ENCODE measurements at regions not wholly inside any gene's neighbourhood (a gene's known extent, or its start where the extent isn't known, plus 50 kb on each side); places are given as distances from the start of the nearest gene placed in this dataset.

DNA sequence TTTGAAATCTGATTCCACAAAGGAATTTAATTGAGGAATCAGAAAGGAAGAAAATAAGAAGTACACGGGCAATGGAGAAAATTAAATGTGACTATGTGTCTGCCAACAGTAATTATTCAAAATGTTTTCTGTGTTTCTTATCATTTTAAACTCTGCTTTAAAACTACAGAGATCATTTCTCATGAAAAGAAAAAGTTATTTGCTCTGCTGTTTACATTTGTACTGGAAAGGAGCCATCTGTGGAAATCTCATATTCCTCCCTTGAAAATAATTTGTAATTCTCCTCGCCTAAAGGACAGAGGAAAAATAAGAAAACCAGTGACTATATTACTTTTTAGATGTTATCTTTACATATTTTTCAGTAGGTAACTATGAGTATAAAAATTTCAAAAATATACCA is 181.9 kb upstream of the MEIS1 start:
- no peak overlapping the region for H2AFZ ChIP-seq (ENCODE audit: low read length)
- no peak overlapping the region for H2BK12ac ChIP-seq (ENCODE audit: low read depth, low read length)
- no peak overlapping the region for H2AK5ac ChIP-seq (ENCODE audit: low read depth, low read length)
- no peak overlapping the region for H2BK5ac ChIP-seq (ENCODE audit: low read depth, low read length)
- H3K18ac ChIP-seq (ENCODE audit: extremely low read depth, low read length), result no peak overlapping the region
- no peaks in the 10 kb centered on the region for H3K27me3 ChIP-seq (replicated peaks in 1 of 4; ENCODE audit: control insufficient read depth in 3 of 4, extremely low read depth in 1 of 4, insufficient read depth in 3 of 4, low read length in 3 of 4)
- no peak overlapping the region for H2BK15ac ChIP-seq (ENCODE audit: low read length)
- ChIA-PET POLR2A (ENCODE audit: partially characterized antibody) (interaction anchor here (1.8 kb wide), 1 partner anchor 20 kb away, joined by 6 read pairs; no protein-coding TSS in a partner anchor), CTCF (ENCODE audit: partially characterized antibody) (no interaction called here)
- no peak for DNase-seq (ENCODE audit: low read depth in 1 of 2, low spot score in 2 of 2)
- TF ChIP-seq NANOG (IDR thresholded peaks at IDR 0.05; ENCODE audit: insufficient read depth, low read depth, low read length, poor library complexity, severe bottlenecking), result no peak
- TF ChIP-seq CREB1 (IDR thresholded peaks at IDR 0.05), result no peak
- no peak for TF ChIP-seq ZNF274 (IDR thresholded peaks at IDR 0.05; ENCODE audit: borderline replicate concordance, extremely low read depth, low read length)
- TF ChIP-seq CEBPB (IDR thresholded peaks at IDR 0.05; ENCODE audit: low read depth, low read length), result no peak
- no peak for TF ChIP-seq SIN3A (conservative IDR thresholded peaks at IDR 0.05 in 1 of 2, IDR thresholded peaks at IDR 0.05 in 1 of 2; ENCODE audit: low read depth in 1 of 2, low read length in 2 of 2)
- TF ChIP-seq TBP (IDR thresholded peaks at IDR 0.05; ENCODE audit: low read depth, low read length), result no peak
- TF ChIP-seq TCF12 (IDR thresholded peaks at IDR 0.05; ENCODE audit: low read depth, low read length), result no peak
- TF ChIP-seq, protein P1, sequence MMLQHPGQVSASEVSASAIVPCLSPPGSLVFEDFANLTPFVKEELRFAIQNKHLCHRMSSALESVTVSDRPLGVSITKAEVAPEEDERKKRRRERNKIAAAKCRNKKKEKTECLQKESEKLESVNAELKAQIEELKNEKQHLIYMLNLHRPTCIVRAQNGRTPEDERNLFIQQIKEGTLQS (IDR thresholded peaks at IDR 0.05; ENCODE audit: insufficient read depth, low read depth, low read length), result no peak
- no peak for TF ChIP-seq RAD21 (IDR thresholded peaks at IDR 0.05 in 1 of 2, conservative IDR thresholded peaks at IDR 0.05 in 1 of 2; ENCODE audit: low read depth in 2 of 2, low read length in 2 of 2)
- TF ChIP-seq JUND (IDR thresholded peaks at IDR 0.05; ENCODE audit: low read length), result no peak
- TF ChIP-seq TAF7 (optimal IDR thresholded peaks at IDR 0.05; ENCODE audit: borderline replicate concordance, low read depth, low read length), result no peak
- no peak for FAIRE-seq
- no peaks in the 10 kb centered on the region for H3K9me3 ChIP-seq (ENCODE audit: insufficient read depth in 2 of 2, low read depth in 1 of 2, low read length in 1 of 2)
- peaks cover 0 to 17% (median 2%) of the 10 kb centered on the region in 4 experiments; a peak in 4 of 8 replicates for H3K36me3 ChIP-seq (ENCODE audit: control insufficient read depth in 2 of 4, insufficient read depth in 4 of 4, low read length in 3 of 4)
- no peaks in the 10 kb centered on the region for H3K4me1 ChIP-seq (replicated peaks in 1 of 4; ENCODE audit: control insufficient read depth in 3 of 4, insufficient read depth in 4 of 4, low read length in 3 of 4)
- no peak overlapping the region for H4K5ac ChIP-seq (ENCODE audit: insufficient read length, low read depth, low read length)
- H3K14ac ChIP-seq (ENCODE audit: insufficient read length), result no peak overlapping the region
- no peaks in the 10 kb centered on the region for H3K79me2 ChIP-seq (ENCODE audit: control insufficient read depth in 1 of 2, insufficient read depth in 2 of 2, low read length in 2 of 2)
- H4K8ac ChIP-seq (ENCODE audit: extremely low read depth, insufficient read depth, low read length), result no peak overlapping the region
- H3K23me2 ChIP-seq (ENCODE audit: low read depth, low read length), result no peaks in the 10 kb centered on the region
- no peaks in the 10 kb centered on the region for H3K79me1 ChIP-seq (ENCODE audit: low read depth, low read length)
- no peak overlapping the region for H3K56ac ChIP-seq (replicated peaks; ENCODE audit: insufficient read length, low read depth, low read length)
- no peak overlapping the region for H3K9ac ChIP-seq (replicated peaks in 1 of 4; ENCODE audit: extremely low read depth in 1 of 4, low read depth in 3 of 4, low read length in 3 of 4)
- 92% methylated on average over 2 of the region's 2 CpGs; no CpG with 5 or more reads in 1 of the 2 experiments for WGBS, 2 experiments (ENCODE audit: extremely low coverage in 1 of 2, insufficient coverage in 1 of 2, insufficient read length in 1 of 2, insufficient replicate concordance in 2 of 2, low coverage in 1 of 2, low lambda C conversion rate in 2 of 2, missing lambda C conversion rate in 1 of 2)
- no peak overlapping the region for H2BK20ac ChIP-seq (ENCODE audit: low read length)
- H2BK120ac ChIP-seq (replicated peaks; ENCODE audit: low read depth, low read length), result no peak overlapping the region
- H4K91ac ChIP-seq (replicated peaks; ENCODE audit: insufficient read length, low read length), result no peak overlapping the region
- no peak overlapping the region for H3K27ac ChIP-seq (ENCODE audit: low read depth, low read length)
- H3K4me3 ChIP-seq (ENCODE audit: extremely low read depth in 1 of 4, insufficient read depth in 2 of 4, low read depth in 3 of 4, low read length in 4 of 4), result no peak overlapping the region
- H3K4ac ChIP-seq (replicated peaks; ENCODE audit: insufficient read length, low read depth, low read length), result no peak overlapping the region
- no peak overlapping the region for H3K23ac ChIP-seq (ENCODE audit: insufficient read length)
- H3K4me2 ChIP-seq (ENCODE audit: insufficient read depth in 1 of 2, low read depth in 2 of 2, low read length in 2 of 2), result no peak overlapping the region
- no peaks in the 10 kb centered on the region for H4K20me1 ChIP-seq (replicated peaks in 1 of 2; ENCODE audit: control insufficient read depth in 1 of 2, insufficient read depth in 2 of 2, low read length in 2 of 2)
